Fibroblast of mammary gland (primary cell): ENCODE measurements at regions not wholly inside any gene's neighbourhood (a gene's known extent, or its start where the extent isn't known, plus 50 kb on each side); places are given as distances from the start of the nearest gene placed in this dataset.
A peak's percentile ranks its signal among the peaks of the same experiment; 100 is the strongest.

Source experiments
- DNase-seq: peaks from one replicate; pipeline ENCODE4 v3.0.0-alpha.2; 2010; ENCODE audit warnings: low read depth
- H3K4me3 ChIP-seq: 2 replicates; pipeline ENCODE4 v1.5.1; 2011; ENCODE audit warnings: low read depth, mild to moderate bottlenecking, low read length, moderate library complexity; ENCODE audit not compliant: control insufficient read depth
- TF ChIP-seq, protein P1 (sequence below): conservative IDR thresholded peaks from 2 replicates; pipeline ENCODE4 v1.5.1; 2011; ENCODE audit warnings: low read depth, low read length, inconsistent platforms; ENCODE audit not compliant: control insufficient read depth, insufficient read depth

DNA sequence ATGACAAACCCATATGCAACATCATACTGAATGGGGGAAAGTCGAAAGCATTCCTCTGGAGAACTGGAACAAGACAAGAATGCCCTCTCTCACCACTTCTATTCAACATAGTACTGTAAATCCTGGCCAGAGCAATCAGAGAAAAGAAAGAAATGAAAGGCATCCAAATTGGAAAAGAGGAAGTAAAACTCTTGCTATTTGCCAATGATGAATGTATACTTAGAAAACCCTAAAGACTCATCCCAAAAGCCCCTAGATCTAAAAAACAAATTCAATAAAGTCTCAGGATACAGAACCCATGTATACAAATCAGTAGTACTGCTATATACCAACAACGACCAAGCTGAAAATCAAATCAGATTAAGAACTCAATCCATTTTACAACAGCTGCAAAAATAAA is 66.9 kb downstream of the SPATA31C2 start:
- TF ChIP-seq, protein P1, sequence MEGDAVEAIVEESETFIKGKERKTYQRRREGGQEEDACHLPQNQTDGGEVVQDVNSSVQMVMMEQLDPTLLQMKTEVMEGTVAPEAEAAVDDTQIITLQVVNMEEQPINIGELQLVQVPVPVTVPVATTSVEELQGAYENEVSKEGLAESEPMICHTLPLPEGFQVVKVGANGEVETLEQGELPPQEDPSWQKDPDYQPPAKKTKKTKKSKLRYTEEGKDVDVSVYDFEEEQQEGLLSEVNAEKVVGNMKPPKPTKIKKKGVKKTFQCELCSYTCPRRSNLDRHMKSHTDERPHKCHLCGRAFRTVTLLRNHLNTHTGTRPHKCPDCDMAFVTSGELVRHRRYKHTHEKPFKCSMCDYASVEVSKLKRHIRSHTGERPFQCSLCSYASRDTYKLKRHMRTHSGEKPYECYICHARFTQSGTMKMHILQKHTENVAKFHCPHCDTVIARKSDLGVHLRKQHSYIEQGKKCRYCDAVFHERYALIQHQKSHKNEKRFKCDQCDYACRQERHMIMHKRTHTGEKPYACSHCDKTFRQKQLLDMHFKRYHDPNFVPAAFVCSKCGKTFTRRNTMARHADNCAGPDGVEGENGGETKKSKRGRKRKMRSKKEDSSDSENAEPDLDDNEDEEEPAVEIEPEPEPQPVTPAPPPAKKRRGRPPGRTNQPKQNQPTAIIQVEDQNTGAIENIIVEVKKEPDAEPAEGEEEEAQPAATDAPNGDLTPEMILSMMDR = no peak
- no peak overlapping the region for H3K4me3 ChIP-seq
- DNase-seq = no peak

DNA sequence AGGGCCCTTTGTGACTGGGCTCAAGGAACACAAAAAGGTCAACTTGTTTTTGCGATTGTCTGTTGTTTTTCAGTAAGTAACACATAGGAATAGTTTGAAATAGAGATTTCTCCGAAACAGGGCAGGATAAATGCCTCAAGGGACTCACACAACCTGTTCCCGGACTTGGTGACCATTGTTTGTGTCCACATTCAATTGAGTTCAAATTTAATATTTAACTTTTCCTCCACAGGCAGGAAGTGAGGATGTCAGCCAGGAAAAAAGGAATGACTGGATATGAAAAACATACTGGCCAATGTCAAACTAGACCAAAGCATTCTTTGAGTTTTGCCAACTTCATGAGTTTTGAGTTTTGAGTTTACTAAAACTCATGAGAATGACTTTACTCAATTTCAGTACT is 72.7 kb downstream of the SPATA31C2 start:
- DNase-seq = no peak
- no peak overlapping the region for H3K4me3 ChIP-seq
- TF ChIP-seq, protein P1 = no peak

DNA sequence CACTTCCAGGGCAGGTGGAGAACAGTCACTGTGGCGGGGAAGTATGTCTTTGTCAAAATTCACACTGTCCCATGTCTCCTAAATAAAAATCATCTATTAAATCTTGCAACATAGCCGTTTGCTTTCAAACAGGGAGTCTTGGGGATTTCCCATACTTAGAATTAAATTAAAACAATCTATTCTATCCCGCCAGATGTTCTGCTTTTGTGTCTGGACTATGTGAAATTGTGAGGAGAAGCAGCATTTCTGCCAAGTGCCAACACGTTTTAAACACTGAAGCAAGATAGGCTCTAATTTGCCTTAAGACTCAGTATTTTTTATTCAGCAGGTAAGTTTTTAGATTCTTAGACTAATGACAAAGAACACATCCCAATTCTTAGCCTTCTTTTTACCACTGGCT is 73.7 kb downstream of the SPATA31C2 start:
- H3K4me3 ChIP-seq = no peak overlapping the region
- no peak for DNase-seq
- TF ChIP-seq, protein P1 = no peak

DNA sequence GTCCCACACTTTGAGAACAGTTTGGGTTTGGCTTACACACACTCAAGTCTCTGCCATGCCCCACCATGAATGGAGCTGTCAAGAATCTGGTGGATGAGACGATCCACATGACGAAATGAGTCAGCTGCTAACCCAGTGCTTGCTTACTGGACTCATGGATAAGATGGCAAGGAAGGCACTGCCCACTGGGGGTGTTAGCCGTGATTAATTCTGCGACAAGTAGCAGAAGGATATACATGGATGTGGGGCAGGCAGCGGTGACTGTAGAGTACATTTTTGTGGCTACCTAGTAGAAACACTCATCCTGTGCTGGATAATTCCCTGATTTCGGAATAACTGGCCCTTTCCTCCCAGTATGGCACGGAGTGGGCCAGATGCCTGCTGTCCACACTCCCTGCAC is 77.5 kb downstream of the SPATA31C2 start:
- TF ChIP-seq, protein P1 = no peak
- H3K4me3 ChIP-seq = no peak overlapping the region
- no peak for DNase-seq

DNA sequence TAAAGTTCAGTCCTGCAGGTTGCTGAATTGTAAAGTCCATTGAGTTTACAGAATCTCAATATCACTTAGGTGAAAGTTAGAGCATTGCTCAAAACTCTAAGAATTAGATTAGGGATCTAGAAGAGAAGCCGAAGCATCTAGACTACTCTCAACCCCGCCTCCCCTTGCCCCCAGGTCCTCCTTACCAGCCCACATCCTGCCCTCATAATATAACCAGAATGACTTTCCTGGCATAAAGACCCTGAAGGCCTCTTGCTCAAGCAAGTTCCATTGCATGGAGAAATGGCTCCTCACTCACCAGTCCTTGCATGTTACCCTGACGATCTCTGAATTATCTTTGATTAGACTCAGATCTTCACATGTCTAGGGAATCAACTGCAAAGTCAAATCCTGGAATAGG is 78.8 kb downstream of the SPATA31C2 start:
- no peak for DNase-seq
- no peak overlapping the region for H3K4me3 ChIP-seq
- TF ChIP-seq, protein P1 = no peak

DNA sequence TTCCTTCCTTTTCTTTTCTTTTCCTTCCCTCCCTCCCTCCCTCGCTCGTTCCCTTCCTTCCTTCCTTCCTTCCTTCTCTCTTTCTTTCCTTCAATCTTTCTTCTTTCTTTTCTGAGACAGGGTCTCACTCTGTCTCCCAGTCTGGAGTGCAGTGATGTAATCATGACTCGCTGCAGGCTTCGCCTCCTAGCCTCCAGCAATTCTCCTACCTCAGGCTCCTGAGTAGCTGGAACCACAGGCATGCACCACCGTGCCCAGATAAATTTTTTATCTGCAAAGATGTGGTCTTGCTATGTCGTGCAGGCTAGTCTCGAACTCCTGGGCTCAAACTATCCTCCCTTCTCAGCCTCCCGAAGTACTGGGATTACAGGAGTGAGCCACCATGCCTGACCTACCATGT is 81.4 kb downstream of the SPATA31C2 start:
- no peak overlapping the region for H3K4me3 ChIP-seq
- peak; percentile 19 for DNase-seq
- TF ChIP-seq, protein P1 = no peak

DNA sequence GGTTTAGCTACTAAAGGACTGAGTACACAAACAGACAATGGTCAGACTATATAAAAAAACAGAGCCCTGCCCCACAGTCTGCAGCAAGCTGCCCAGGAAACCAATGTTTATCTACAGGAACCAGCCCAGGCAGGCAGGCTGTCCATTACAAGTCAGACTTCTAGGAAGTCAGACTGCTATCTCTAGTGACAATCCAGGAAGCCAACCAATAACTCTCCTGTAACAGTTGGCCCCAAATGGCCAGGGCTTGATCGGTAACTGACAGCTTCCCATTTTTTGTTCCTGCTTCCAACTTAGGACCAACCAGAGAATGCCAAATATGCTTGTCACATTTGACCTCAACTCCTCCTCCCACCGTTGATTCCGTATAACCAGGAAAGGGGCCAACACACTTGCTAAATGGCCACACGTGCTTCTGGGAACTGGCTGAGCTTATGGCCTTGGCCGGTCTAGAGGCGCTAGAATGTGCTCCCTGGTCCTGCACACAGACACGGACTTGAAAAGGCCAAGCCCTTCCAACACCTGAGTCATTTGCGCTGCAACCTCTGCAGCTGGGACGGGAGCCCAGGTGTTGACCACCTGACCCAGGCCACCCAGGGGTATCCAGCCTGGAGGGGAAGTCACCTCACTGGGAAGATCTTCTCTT is 79.6 kb upstream of the CDK20 start:
- DNase-seq = no peak
- no peak overlapping the region for H3K4me3 ChIP-seq
- TF ChIP-seq, protein P1 = no peak
